A673 (cell line): ENCODE measurements at regions not wholly inside any gene's neighbourhood (a gene's known extent, or its start where the extent isn't known, plus 50 kb on each side); places are given as distances from the start of the nearest gene placed in this dataset.

Experiments
- BruUV-seq: library from RNA; stranded (reverse); fragments of 400-500 nt; replicated peaks from 2 replicates; lab custom pipeline; 2021; lab: Mats Ljungman, UMichigan
- CTCF ChIA-PET: fragments of 300-600 bp; sonication (Branson Sonifier 250); formaldehyde crosslinking; loops from one replicate; lab custom pipeline; 2022; ENCODE audit warnings: antibody characterized with exemption; lab: Charles Lee
- POLR2A ChIA-PET: fragments of 300-600 bp; sonication (Branson Sonifier 250); formaldehyde crosslinking; loops from one replicate; lab custom pipeline; 2022; ENCODE audit warnings: antibody characterized with exemption; ENCODE audit not compliant: low non-redundant PET; lab: Charles Lee
- DNase-seq: peaks from one replicate; pipeline ENCODE4 v3.0.0-alpha.2; 2015; ENCODE audit warnings: low spot score
- H3K27ac ChIP-seq: fragments of 200-600 bp; sonication (generic); 2 replicates; pipeline ENCODE4 v1.5.1; 2016; ENCODE audit warnings: mixed run types, low read depth, mild to moderate bottlenecking, mixed read lengths, antibody characterized with exemption, low read length; ENCODE audit not compliant: poor library complexity, severe bottlenecking
- H3K27me3 ChIP-seq: fragments of 200-600 bp; sonication (generic); replicated peaks from 2 replicates; pipeline ENCODE4 v1.6.1; 2017; ENCODE audit warnings: mixed run types, low read depth, mild to moderate bottlenecking, mixed read lengths, antibody characterized with exemption, low read length; ENCODE audit not compliant: insufficient read depth, poor library complexity
- H3K36me3 ChIP-seq: fragments of 200-600 bp; sonication (generic); 2 replicates; pipeline ENCODE4 v1.6.1; 2016; ENCODE audit warnings: mixed run types, mild to moderate bottlenecking, mixed read lengths, antibody characterized with exemption, low read length; ENCODE audit not compliant: insufficient read depth, poor library complexity, severe bottlenecking
- H3K4me1 ChIP-seq: fragments of 200-600 bp; sonication (generic); 2 replicates; pipeline ENCODE4 v1.6.1; 2017; ENCODE audit warnings: mixed run types, mild to moderate bottlenecking, mixed read lengths, antibody characterized with exemption, low read length; ENCODE audit not compliant: insufficient read depth, poor library complexity, severe bottlenecking
- H3K4me3 ChIP-seq: fragments of 200-600 bp; sonication (generic); 2 replicates; pipeline ENCODE4 v1.5.1; 2016; ENCODE audit warnings: low read depth, mixed run types, mild to moderate bottlenecking, mixed read lengths, low read length; ENCODE audit not compliant: poor library complexity, severe bottlenecking
- H3K9me3 ChIP-seq: fragments of 200-600 bp; sonication (generic); 2 replicates; pipeline ENCODE4 v1.6.1; 2016; ENCODE audit warnings: mixed run types, low read depth, mild to moderate bottlenecking, mixed read lengths, antibody characterized with exemption, low read length; ENCODE audit not compliant: poor library complexity, severe bottlenecking
- EZH2 ChIP-seq: fragments of 200-600 bp; sonication (generic); IDR thresholded peaks from 2 replicates; pipeline ENCODE4 v1.6.1; 2017; ENCODE audit warnings: borderline replicate concordance, low read depth, mild to moderate bottlenecking, mixed read lengths, antibody characterized with exemption, low read length; ENCODE audit not compliant: poor library complexity, severe bottlenecking
- intact Hi-C: fragments of 100-400 bp; cut with micrococcal nuclease; formaldehyde crosslinking; loops from one replicate; pipeline ENCODE4 v1.10.0; 2022; ENCODE audit not compliant: unreplicated experiment
- TF ChIP-seq, protein P1 (sequence below): fragments of 300-800, 200-600 bp; sonication (generic); conservative IDR thresholded peaks from 2 replicates; pipeline ENCODE4 v1.5.1; 2017; ENCODE audit warnings: low read depth, mild to moderate bottlenecking, antibody characterized with exemption, low read length, moderate library complexity, mixed read lengths

- no peaks in the 10 kb centered on the region for H3K4me1 ChIP-seq
- intact Hi-C loops: no loop called here
- DNase-seq: no peak
- TF ChIP-seq, protein P1, sequence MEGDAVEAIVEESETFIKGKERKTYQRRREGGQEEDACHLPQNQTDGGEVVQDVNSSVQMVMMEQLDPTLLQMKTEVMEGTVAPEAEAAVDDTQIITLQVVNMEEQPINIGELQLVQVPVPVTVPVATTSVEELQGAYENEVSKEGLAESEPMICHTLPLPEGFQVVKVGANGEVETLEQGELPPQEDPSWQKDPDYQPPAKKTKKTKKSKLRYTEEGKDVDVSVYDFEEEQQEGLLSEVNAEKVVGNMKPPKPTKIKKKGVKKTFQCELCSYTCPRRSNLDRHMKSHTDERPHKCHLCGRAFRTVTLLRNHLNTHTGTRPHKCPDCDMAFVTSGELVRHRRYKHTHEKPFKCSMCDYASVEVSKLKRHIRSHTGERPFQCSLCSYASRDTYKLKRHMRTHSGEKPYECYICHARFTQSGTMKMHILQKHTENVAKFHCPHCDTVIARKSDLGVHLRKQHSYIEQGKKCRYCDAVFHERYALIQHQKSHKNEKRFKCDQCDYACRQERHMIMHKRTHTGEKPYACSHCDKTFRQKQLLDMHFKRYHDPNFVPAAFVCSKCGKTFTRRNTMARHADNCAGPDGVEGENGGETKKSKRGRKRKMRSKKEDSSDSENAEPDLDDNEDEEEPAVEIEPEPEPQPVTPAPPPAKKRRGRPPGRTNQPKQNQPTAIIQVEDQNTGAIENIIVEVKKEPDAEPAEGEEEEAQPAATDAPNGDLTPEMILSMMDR: no peak
- no peak for TF ChIP-seq EZH2
- BruUV-seq: no TSS peak
- H3K36me3 ChIP-seq: no peaks in the 10 kb centered on the region
- no peaks in the 10 kb centered on the region for H3K9me3 ChIP-seq
- ChIA-PET CTCF (no interaction called here), POLR2A (no interaction called here)
- no peaks in the 10 kb centered on the region for H3K27me3 ChIP-seq
- H3K27ac ChIP-seq: no peak overlapping the region
- no peak overlapping the region for H3K4me3 ChIP-seq
Observed at GRCh38 chr20:11790046-11790445, 127.6 kb upstream of the BTBD3 start.

- no TSS peak for BruUV-seq
- Histone ChIP-seq H3K27me3 (no peaks in the 10 kb centered on the region), H3K9me3 (no peaks in the 10 kb centered on the region), H3K4me3 (no peak overlapping the region), H3K36me3 (no peaks in the 10 kb centered on the region), H3K27ac (no peak overlapping the region), H3K4me1 (no peaks in the 10 kb centered on the region)
- ChIA-PET CTCF (no interaction called here), POLR2A (no interaction called here)
- TF ChIP-seq, protein P1: no peak
- no peak for TF ChIP-seq EZH2
- intact Hi-C loops: no loop called here
- no peak for DNase-seq
Observed at GRCh38 chr20:11791316-11791715, 126.4 kb upstream of the BTBD3 start.

GRCh38 chr20:11791835-11792567 lies 125.7 kb upstream of the BTBD3 start:
- intact Hi-C loops: no loop called here
- no TSS peak for BruUV-seq
- CTCF ChIA-PET: no interaction called here

DNA sequence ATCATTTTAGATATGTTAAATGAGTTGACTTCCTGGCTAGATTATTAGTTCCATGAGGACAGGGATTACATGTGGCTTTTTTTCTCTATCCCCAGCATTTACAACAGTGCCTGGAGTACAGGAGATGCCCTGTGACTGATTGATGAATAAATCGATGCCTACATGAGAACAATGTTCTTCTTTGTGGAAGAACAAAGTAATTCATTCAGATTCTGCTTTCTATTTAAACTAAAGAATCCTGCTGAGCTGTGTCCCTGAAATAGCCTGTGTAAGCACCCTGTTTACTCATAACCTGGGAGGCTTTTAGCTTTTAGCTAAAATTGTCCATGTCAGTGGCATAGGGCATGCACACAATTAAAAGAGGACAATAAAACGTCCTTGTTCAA lies 125.1 kb upstream of the BTBD3 start:
- CTCF ChIA-PET: no interaction called here
- Histone ChIP-seq H3K36me3 (no peaks in the 10 kb centered on the region), H3K4me3 (no peak overlapping the region), H3K27me3 (no peaks in the 10 kb centered on the region), H3K4me1 (no peaks in the 10 kb centered on the region), H3K9me3 (no peaks in the 10 kb centered on the region), H3K27ac (no peak overlapping the region)
- POLR2A ChIA-PET: no interaction called here
- no peak for TF ChIP-seq EZH2
- TF ChIP-seq, protein P1: no peak
- DNase-seq: peak; percentile 12
- no TSS peak for BruUV-seq
- intact Hi-C loops: no loop called here

More at GRCh38 chr20:11791835-11792567, 125.7 kb upstream of the BTBD3 start:
- no peaks in the 10 kb centered on the region for H3K4me1 ChIP-seq
- H3K27me3 ChIP-seq: no peaks in the 10 kb centered on the region
- H3K36me3 ChIP-seq: no peaks in the 10 kb centered on the region
- no peak overlapping the region for H3K4me3 ChIP-seq
- DNase-seq: no peak
- H3K27ac ChIP-seq: no peak overlapping the region
- POLR2A ChIA-PET: no interaction called here
- H3K9me3 ChIP-seq: no peaks in the 10 kb centered on the region
- no peak for TF ChIP-seq EZH2
